H1 (cell line): ENCODE measurements at regions not wholly inside any gene's neighbourhood (a gene's known extent, or its start where the extent isn't known, plus 50 kb on each side); places are given as distances from the start of the nearest gene placed in this dataset.

Experiments
- CTCF ChIA-PET: fragments of 300-600 bp; sonication (Branson Sonifier 250); formaldehyde crosslinking; loops from one replicate; lab custom pipeline; 2021; ENCODE audit not compliant: partially characterized antibody; lab: Charles Lee
- POLR2A ChIA-PET: fragments of 300-600 bp; sonication (Branson Sonifier 250); formaldehyde crosslinking; loops from one replicate; lab custom pipeline; 2021; ENCODE audit warnings: inconsistent platforms; ENCODE audit not compliant: partially characterized antibody; lab: Charles Lee
- DNase-seq, 2 experiments: peaks; one replicate each; pipeline versions ENCODE4 v3.0.0 to v3.0.0-alpha.2; 2010 to 2022; ENCODE audit warnings: low spot score in 2 of 2, low read depth in 1 of 2, mixed read lengths in 1 of 2
- FAIRE-seq: peaks from 2 replicates; lab custom pipeline; 2011; peaks lifted over from hg19 to GRCh38; lab: Jason Lieb, UNC
- H2AFZ ChIP-seq: 2 replicates; pipeline ENCODE4 v1.8.1; 2012; ENCODE audit warnings: low read length, inconsistent platforms
- H2AK5ac ChIP-seq: 2 replicates; pipeline ENCODE4 v1.6.1; 2013; ENCODE audit warnings: low read depth, low read length
- H2BK120ac ChIP-seq: replicated peaks from 2 replicates; pipeline ENCODE3; 2013; ENCODE audit warnings: low read depth, low read length, inconsistent platforms
- H2BK12ac ChIP-seq: 2 replicates; pipeline ENCODE4 v1.6.1; 2013; ENCODE audit warnings: low read depth, low read length
- H2BK15ac ChIP-seq: 2 replicates; pipeline ENCODE4 v1.6.1; 2013; ENCODE audit warnings: low read length
- H2BK20ac ChIP-seq: 2 replicates; pipeline ENCODE4 v1.6.1; 2013; ENCODE audit warnings: low read length
- H2BK5ac ChIP-seq: 2 replicates; pipeline ENCODE4 v1.6.1; 2013; ENCODE audit warnings: low read depth, low read length
- H3K14ac ChIP-seq: 2 replicates; pipeline ENCODE4 v1.6.1; 2013; ENCODE audit warnings: inconsistent platforms; ENCODE audit not compliant: insufficient read length
- H3K18ac ChIP-seq: 2 replicates; pipeline ENCODE4 v1.6.1; 2013; ENCODE audit warnings: low read length; ENCODE audit errors: extremely low read depth
- H3K23ac ChIP-seq: 2 replicates; pipeline ENCODE4 v1.6.1; 2013; ENCODE audit warnings: inconsistent platforms; ENCODE audit not compliant: insufficient read length
- H3K23me2 ChIP-seq: 2 replicates; pipeline ENCODE4 v1.6.1; 2013; ENCODE audit warnings: low read depth, low read length
- H3K27ac ChIP-seq: 2 replicates; pipeline ENCODE4 v1.6.1; 2011; ENCODE audit warnings: low read depth, low read length, inconsistent platforms
- H3K27me3 ChIP-seq, 4 experiments: replicated peaks in 1 of 4; 1 replicate in 1 of 4; 2 replicates in 3 of 4; pipeline versions ENCODE4 v1.6.1 to v1.8.1; 2011 to 2013; ENCODE audit warnings: low read length in 3 of 4, mild to moderate bottlenecking in 3 of 4, inconsistent platforms in 2 of 4, mixed read lengths in 2 of 4, moderate library complexity in 1 of 4; ENCODE audit not compliant: control insufficient read depth in 3 of 4, insufficient read depth in 3 of 4; ENCODE audit errors: extremely low read depth in 1 of 4
- H3K36me3 ChIP-seq, 4 experiments: 2 replicates each; pipeline versions ENCODE4 v1.6.1 to v1.8.1; 2011 to 2013; ENCODE audit warnings: mild to moderate bottlenecking in 4 of 4, low read length in 3 of 4, moderate library complexity in 2 of 4, control low read depth in 1 of 4, inconsistent platforms in 1 of 4; ENCODE audit not compliant: insufficient read depth in 4 of 4, control insufficient read depth in 2 of 4
- H3K4ac ChIP-seq: replicated peaks from 2 replicates; pipeline ENCODE3; 2013; ENCODE audit warnings: low read length, low read depth, mixed read lengths, inconsistent platforms; ENCODE audit not compliant: insufficient read length
- H3K4me1 ChIP-seq, 4 experiments: replicated peaks in 1 of 4; 1 replicate in 1 of 4; 2 replicates in 3 of 4; pipeline versions ENCODE4 v1.6.1 to v1.8.1; 2011 to 2013; ENCODE audit warnings: low read length in 3 of 4, inconsistent platforms in 2 of 4, mixed read lengths in 1 of 4; ENCODE audit not compliant: insufficient read depth in 4 of 4, control insufficient read depth in 3 of 4
- H3K4me2 ChIP-seq, 2 experiments: 2 replicates each; pipeline versions ENCODE4 v1.6.1 to v1.8.1; 2011 to 2013; ENCODE audit warnings: low read depth in 2 of 2, low read length in 2 of 2, control low read depth in 1 of 2, inconsistent platforms in 1 of 2, mild to moderate bottlenecking in 1 of 2; ENCODE audit not compliant: insufficient read depth in 1 of 2
- H3K4me3 ChIP-seq, 4 experiments: fragments of 200-600, 300-600 bp in 1 of 4; sonication (generic), shearing (Covaris generic), sonication (Bioruptor Twin) in 1 of 4; 2 replicates each; pipeline versions ENCODE4 v1.5.1 to v1.8.1; 2011 to 2016; ENCODE audit warnings: low read length in 4 of 4, low read depth in 3 of 4, control low read depth in 2 of 4, inconsistent platforms in 2 of 4, mild to moderate bottlenecking in 2 of 4, mixed read lengths in 1 of 4, moderate library complexity in 1 of 4; ENCODE audit not compliant: insufficient read depth in 2 of 4; ENCODE audit errors: extremely low read depth in 1 of 4
- H3K56ac ChIP-seq: replicated peaks from 2 replicates; pipeline ENCODE3; 2013; ENCODE audit warnings: low read depth, mild to moderate bottlenecking, mixed read lengths, low read length, inconsistent platforms; ENCODE audit not compliant: insufficient read length
- H3K79me1 ChIP-seq: 2 replicates; pipeline ENCODE4 v1.6.1; 2013; ENCODE audit warnings: low read depth, low read length, control low read depth
- H3K79me2 ChIP-seq, 2 experiments: 2 replicates each; pipeline versions ENCODE4 v1.6.1 to v1.8.1; 2012 to 2013; ENCODE audit warnings: low read length in 2 of 2, mild to moderate bottlenecking in 2 of 2, inconsistent platforms in 1 of 2; ENCODE audit not compliant: insufficient read depth in 2 of 2, control insufficient read depth in 1 of 2
- H3K9ac ChIP-seq, 4 experiments: replicated peaks in 1 of 4; 1 replicate in 1 of 4; 2 replicates in 3 of 4; pipeline versions ENCODE4 v1.6.1 to v1.8.1; 2011 to 2013; ENCODE audit warnings: low read depth in 3 of 4, low read length in 3 of 4, control low read depth in 2 of 4, mild to moderate bottlenecking in 2 of 4, moderate library complexity in 2 of 4, inconsistent platforms in 1 of 4; ENCODE audit errors: extremely low read depth in 1 of 4
- H3K9me3 ChIP-seq, 2 experiments: 2 replicates each; pipeline versions ENCODE4 v1.6.1 to v1.8.1; 2012 to 2013; ENCODE audit warnings: mild to moderate bottlenecking in 2 of 2, moderate library complexity in 2 of 2, control low read depth in 1 of 2, inconsistent platforms in 1 of 2, low read depth in 1 of 2, low read length in 1 of 2, mixed read lengths in 1 of 2; ENCODE audit not compliant: insufficient read depth in 2 of 2
- H4K20me1 ChIP-seq, 2 experiments: replicated peaks in 1 of 2; 2 replicates each; pipeline versions ENCODE3 to v1.8.1; 2011 to 2013; ENCODE audit warnings: inconsistent platforms in 2 of 2, low read length in 2 of 2, mild to moderate bottlenecking in 1 of 2; ENCODE audit not compliant: insufficient read depth in 2 of 2, control insufficient read depth in 1 of 2
- H4K5ac ChIP-seq: 2 replicates; pipeline ENCODE4 v1.6.1; 2013; ENCODE audit warnings: low read length, low read depth, mixed read lengths, inconsistent platforms; ENCODE audit not compliant: insufficient read length
- H4K8ac ChIP-seq: 2 replicates; pipeline ENCODE4 v1.8.0; 2013; ENCODE audit warnings: mild to moderate bottlenecking, moderate library complexity, low read length, inconsistent platforms; ENCODE audit not compliant: insufficient read depth; ENCODE audit errors: extremely low read depth
- H4K91ac ChIP-seq: replicated peaks from 2 replicates; pipeline ENCODE3; 2013; ENCODE audit warnings: low read length, mixed read lengths, inconsistent platforms; ENCODE audit not compliant: insufficient read length
- BCL11A ChIP-seq, 2 experiments: IDR thresholded peaks; one replicate each; pipeline ENCODE4 v1.6.1; 2011; ENCODE audit warnings: low read depth in 2 of 2, low read length in 2 of 2, mild to moderate bottlenecking in 2 of 2
- CBX5 ChIP-seq: fragments of 300-800, 300-1000 bp; sonication (generic); IDR thresholded peaks from 2 replicates; pipeline ENCODE4 v1.7.1; 2016; ENCODE audit warnings: antibody characterized with exemption, low read length, low read depth
- CEBPB ChIP-seq: IDR thresholded peaks from 2 replicates; pipeline ENCODE4 v1.6.1; 2012; ENCODE audit warnings: low read depth, low read length
- CHD1 ChIP-seq: IDR thresholded peaks from 2 replicates; pipeline ENCODE4 v1.6.1; 2012; ENCODE audit warnings: low read depth, low read length, improper control_type of control experiment
- EZH2 ChIP-seq: fragments of 200-600 bp; sonication (generic); IDR thresholded peaks from 2 replicates; pipeline ENCODE4 v1.7.1; 2012; ENCODE audit warnings: low read depth, mild to moderate bottlenecking, moderate library complexity, low read length, inconsistent platforms; ENCODE audit not compliant: severe bottlenecking
- JUN ChIP-seq: IDR thresholded peaks from 2 replicates; pipeline ENCODE4 v1.6.1; 2011; ENCODE audit warnings: low read depth, mild to moderate bottlenecking, improper control_type of control experiment, low read length
- KDM1A ChIP-seq: fragments of 200-600, 300-600 bp; sonication (generic); IDR thresholded peaks from 2 replicates; pipeline ENCODE4 v1.7.1; 2016; ENCODE audit warnings: mild to moderate bottlenecking, low read length, borderline replicate concordance
- KDM5A ChIP-seq: fragments of 200-600 bp; IDR thresholded peaks from 2 replicates; pipeline ENCODE4 v1.7.1; 2012; ENCODE audit warnings: mild to moderate bottlenecking, low read length, inconsistent platforms, mixed read lengths
- NANOG ChIP-seq: IDR thresholded peaks from 2 replicates; pipeline ENCODE4 v1.6.1; 2011; ENCODE audit warnings: low read length, low read depth, mild to moderate bottlenecking, inconsistent platforms; ENCODE audit not compliant: insufficient read depth, poor library complexity, severe bottlenecking
- POLR2A ChIP-seq, 2 experiments: IDR thresholded peaks; 1 replicate in 1 of 2; 2 replicates in 1 of 2; pipeline ENCODE4 v1.6.1; 2011; ENCODE audit warnings: low read depth in 2 of 2, low read length in 2 of 2, mild to moderate bottlenecking in 2 of 2; ENCODE audit errors: control extremely low read depth in 1 of 2
- RAD21 ChIP-seq, 2 experiments: IDR thresholded peaks in 1 of 2; conservative IDR thresholded peaks in 1 of 2; 2 replicates each; pipeline ENCODE4 v1.6.1; 2011; ENCODE audit warnings: low read depth in 2 of 2, low read length in 2 of 2, improper control_type of control experiment in 1 of 2, inconsistent platforms in 1 of 2, mild to moderate bottlenecking in 1 of 2, moderate library complexity in 1 of 2
- RFX5 ChIP-seq: IDR thresholded peaks from 2 replicates; pipeline ENCODE4 v1.6.1; 2011; ENCODE audit warnings: low read depth, low read length, improper control_type of control experiment, borderline replicate concordance

GRCh38 chr1:193525411-193525810, 339.0 kb upstream of the B3GALT2 start:
- H3K4ac ChIP-seq = no peak overlapping the region
- no peak overlapping the region for H2BK15ac ChIP-seq
- no peak overlapping the region for H3K18ac ChIP-seq
- H3K27me3 ChIP-seq = no peaks in the 10 kb centered on the region
- no peaks in the 10 kb centered on the region for H4K20me1 ChIP-seq
- H3K23me2 ChIP-seq = no peaks in the 10 kb centered on the region
- no peak overlapping the region for H4K91ac ChIP-seq
- H3K36me3 ChIP-seq = no peaks in the 10 kb centered on the region
- no peak for TF ChIP-seq CEBPB
- TF ChIP-seq KDM1A = no peak
- TF ChIP-seq CHD1 = no peak
- no peak for TF ChIP-seq EZH2
- TF ChIP-seq NANOG = no peak
- TF ChIP-seq KDM5A = no peak
- TF ChIP-seq POLR2A (IDR thresholded peaks at IDR 0.05; ENCODE audit: control extremely low read depth in 1 of 2, low read depth in 2 of 2, low read length in 2 of 2) = no peak
- TF ChIP-seq BCL11A (IDR thresholded peaks at IDR 0.05; ENCODE audit: low read depth in 2 of 2, low read length in 2 of 2) = no peak
- no peak for TF ChIP-seq CBX5
- no peak for TF ChIP-seq JUN
- no peak for TF ChIP-seq RFX5
- TF ChIP-seq RAD21 (IDR thresholded peaks at IDR 0.05 in 1 of 2, conservative IDR thresholded peaks at IDR 0.05 in 1 of 2; ENCODE audit: low read depth in 2 of 2, low read length in 2 of 2) = no peak
- no peak overlapping the region for H3K4me2 ChIP-seq
- DNase-seq (no peak), FAIRE-seq (no peak)
- no peak overlapping the region for H3K9ac ChIP-seq
- H2BK12ac ChIP-seq = no peak overlapping the region
- ChIA-PET POLR2A (no interaction called here), CTCF (interaction anchor here (0.7 kb wide), 1 partner anchor 244 kb away, joined by 4 read pairs; no protein-coding TSS in a partner anchor)
- H2AK5ac ChIP-seq = no peak overlapping the region
- H2BK120ac ChIP-seq = no peak overlapping the region
- no peaks in the 10 kb centered on the region for H3K9me3 ChIP-seq
- no peaks in the 10 kb centered on the region for H3K79me1 ChIP-seq
- no peak overlapping the region for H3K56ac ChIP-seq
- no peak overlapping the region for H2BK5ac ChIP-seq
- no peak overlapping the region for H3K14ac ChIP-seq
- no peak overlapping the region for H4K5ac ChIP-seq
- no peak overlapping the region for H2BK20ac ChIP-seq
- H3K23ac ChIP-seq = no peak overlapping the region
- H3K4me1 ChIP-seq = no peaks in the 10 kb centered on the region
- H2AFZ ChIP-seq = no peak overlapping the region
- no peak overlapping the region for H3K27ac ChIP-seq
- H3K4me3 ChIP-seq = no peak overlapping the region
- H3K79me2 ChIP-seq = no peaks in the 10 kb centered on the region
- H4K8ac ChIP-seq = no peak overlapping the region
